ENCODE measurements at regions not wholly inside any gene's neighbourhood (a gene's known extent, or its start where the extent isn't known, plus 50 kb on each side); places are given as distances from the start of the nearest gene placed in this dataset.

DNA sequence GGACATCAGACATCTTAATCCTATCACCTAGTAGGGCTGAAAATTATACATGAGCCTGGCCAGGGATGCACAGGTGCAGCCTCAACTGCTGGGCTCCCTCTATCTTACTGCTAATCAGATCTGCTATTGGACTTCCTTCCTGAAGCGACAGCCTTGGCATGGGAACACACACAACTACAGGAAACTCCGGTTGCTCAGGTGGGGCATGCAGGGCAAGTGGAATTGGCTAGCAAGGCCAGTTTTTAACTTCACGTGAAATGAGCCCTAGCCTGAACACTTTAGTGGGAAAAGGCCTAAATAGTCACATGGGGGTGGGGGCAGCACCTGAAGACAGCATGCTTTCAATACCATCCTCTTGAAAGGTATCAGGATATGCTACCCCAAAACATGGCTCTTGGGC is 147.9 kb upstream of the NCKAP5 start:
- DNase-seq (ENCODE audit: low read depth) = no peak
- H3K4me3 ChIP-seq (ENCODE audit: low read depth, low read length) = no peak overlapping the region
- TF ChIP-seq, protein P1, sequence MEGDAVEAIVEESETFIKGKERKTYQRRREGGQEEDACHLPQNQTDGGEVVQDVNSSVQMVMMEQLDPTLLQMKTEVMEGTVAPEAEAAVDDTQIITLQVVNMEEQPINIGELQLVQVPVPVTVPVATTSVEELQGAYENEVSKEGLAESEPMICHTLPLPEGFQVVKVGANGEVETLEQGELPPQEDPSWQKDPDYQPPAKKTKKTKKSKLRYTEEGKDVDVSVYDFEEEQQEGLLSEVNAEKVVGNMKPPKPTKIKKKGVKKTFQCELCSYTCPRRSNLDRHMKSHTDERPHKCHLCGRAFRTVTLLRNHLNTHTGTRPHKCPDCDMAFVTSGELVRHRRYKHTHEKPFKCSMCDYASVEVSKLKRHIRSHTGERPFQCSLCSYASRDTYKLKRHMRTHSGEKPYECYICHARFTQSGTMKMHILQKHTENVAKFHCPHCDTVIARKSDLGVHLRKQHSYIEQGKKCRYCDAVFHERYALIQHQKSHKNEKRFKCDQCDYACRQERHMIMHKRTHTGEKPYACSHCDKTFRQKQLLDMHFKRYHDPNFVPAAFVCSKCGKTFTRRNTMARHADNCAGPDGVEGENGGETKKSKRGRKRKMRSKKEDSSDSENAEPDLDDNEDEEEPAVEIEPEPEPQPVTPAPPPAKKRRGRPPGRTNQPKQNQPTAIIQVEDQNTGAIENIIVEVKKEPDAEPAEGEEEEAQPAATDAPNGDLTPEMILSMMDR (IDR thresholded peaks at IDR 0.05; ENCODE audit: insufficient read depth, low read length, poor library complexity, severe bottlenecking) = no peak
- H3K27me3 ChIP-seq (ENCODE audit: control insufficient read depth, insufficient read depth, low read length) = no peaks in the 10 kb centered on the region
- no peaks in the 10 kb centered on the region for H3K36me3 ChIP-seq (ENCODE audit: control insufficient read depth, insufficient read depth, low read length)

DNA sequence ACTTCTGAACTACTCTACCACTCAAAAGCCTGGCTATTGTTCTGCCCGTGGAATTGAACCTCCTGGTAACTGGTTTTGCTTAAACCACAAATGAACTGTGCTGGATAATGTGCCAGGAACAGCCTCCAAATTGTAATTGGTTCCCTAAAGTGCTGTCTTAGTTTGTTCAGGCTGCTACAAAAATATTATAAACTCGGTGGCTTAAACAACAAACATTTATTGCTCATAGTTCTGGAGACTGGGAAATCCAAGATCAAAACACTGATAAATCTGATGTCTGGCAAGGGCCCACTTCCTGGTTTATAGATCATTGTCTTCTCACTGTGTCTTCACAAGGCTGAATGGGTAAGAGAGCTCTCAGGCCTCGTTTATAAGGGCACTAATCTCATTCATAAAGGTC is 149.2 kb upstream of the NCKAP5 start:
- TF ChIP-seq, protein P1 (IDR thresholded peaks at IDR 0.05; ENCODE audit: insufficient read depth, low read length, poor library complexity, severe bottlenecking) = no peak
- Histone ChIP-seq H3K4me3 (ENCODE audit: low read depth, low read length) (no peak overlapping the region), H3K36me3 (ENCODE audit: control insufficient read depth, insufficient read depth, low read length) (no peaks in the 10 kb centered on the region), H3K27me3 (ENCODE audit: control insufficient read depth, insufficient read depth, low read length) (no peaks in the 10 kb centered on the region)
- no peak for DNase-seq (ENCODE audit: low read depth)

DNA sequence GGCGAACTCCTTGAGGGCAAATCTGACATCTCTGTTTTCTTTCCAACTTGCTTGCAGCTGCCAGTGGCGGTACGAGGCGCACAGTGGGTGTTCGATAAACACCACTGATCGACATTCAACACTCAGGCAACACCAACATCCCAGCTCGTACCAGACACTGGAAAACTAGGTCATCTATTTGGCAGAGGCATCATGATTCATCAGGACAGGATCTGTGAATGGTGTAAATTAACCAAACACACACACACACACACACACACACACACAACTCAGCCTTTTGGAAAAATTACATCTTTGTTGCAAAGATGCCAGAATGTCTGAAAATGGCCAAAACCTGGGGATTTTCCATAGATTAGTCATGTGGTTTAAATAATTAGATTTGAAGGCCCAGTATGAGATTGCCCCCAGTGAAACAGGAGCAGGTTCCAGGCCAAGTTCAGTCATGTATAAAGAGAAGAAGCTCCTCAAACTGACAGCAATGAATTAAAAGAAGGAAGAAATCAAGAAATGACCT is 150.5 kb upstream of the NCKAP5 start:
- peak; percentile 26 for DNase-seq (ENCODE audit: low read depth)
- H3K27me3 ChIP-seq (ENCODE audit: control insufficient read depth, insufficient read depth, low read length) = no peaks in the 10 kb centered on the region
- H3K4me3 ChIP-seq (ENCODE audit: low read depth, low read length) = no peak overlapping the region
- TF ChIP-seq, protein P1 (IDR thresholded peaks at IDR 0.05; ENCODE audit: insufficient read depth, low read length, poor library complexity, severe bottlenecking) = no peak
- no peaks in the 10 kb centered on the region for H3K36me3 ChIP-seq (ENCODE audit: control insufficient read depth, insufficient read depth, low read length)

DNA sequence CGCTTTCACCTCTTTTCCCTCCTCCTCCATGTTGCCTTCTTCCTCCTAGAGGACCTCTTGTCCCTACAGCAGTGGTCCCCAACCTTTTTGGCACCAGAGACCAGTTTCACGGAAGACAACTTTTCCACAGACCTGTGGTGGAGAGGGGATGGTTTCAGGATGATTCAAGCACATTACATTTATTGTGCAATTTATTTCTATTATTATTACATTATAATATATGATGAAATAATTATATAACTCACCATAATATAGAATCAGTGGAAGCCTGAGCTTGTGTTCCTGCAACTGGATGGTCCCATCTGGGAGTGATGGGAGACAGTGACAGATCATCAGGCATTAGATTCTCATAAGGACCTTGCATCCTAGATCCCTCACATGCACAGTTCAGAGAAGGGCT is 152.2 kb upstream of the NCKAP5 start:
- H3K36me3 ChIP-seq (ENCODE audit: control insufficient read depth, insufficient read depth, low read length) = no peaks in the 10 kb centered on the region
- no peak overlapping the region for H3K4me3 ChIP-seq (ENCODE audit: low read depth, low read length)
- H3K27me3 ChIP-seq (ENCODE audit: control insufficient read depth, insufficient read depth, low read length) = no peaks in the 10 kb centered on the region
- TF ChIP-seq, protein P1 (IDR thresholded peaks at IDR 0.05; ENCODE audit: insufficient read depth, low read length, poor library complexity, severe bottlenecking) = no peak
- DNase-seq (ENCODE audit: low read depth) = no peak

DNA sequence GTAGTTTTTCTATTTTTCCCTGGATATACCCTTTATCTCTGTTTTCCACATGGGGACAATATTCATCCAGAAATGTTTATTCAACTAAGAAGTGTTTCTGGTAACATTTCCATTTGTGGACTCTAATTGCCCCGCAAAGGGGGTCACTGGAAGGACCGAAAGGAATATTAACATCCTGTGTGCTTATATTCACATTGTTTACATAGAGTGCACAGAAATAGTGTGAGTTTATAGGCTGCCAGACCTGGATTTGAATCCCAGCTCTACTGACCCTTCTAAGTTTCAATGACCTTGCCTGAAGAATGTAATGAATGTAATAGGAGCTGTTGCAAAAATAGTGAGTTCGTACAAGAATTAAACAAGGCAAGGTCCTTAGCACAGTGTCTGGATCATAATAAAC is 152.9 kb upstream of the NCKAP5 start:
- no peak overlapping the region for H3K4me3 ChIP-seq (ENCODE audit: low read depth, low read length)
- H3K27me3 ChIP-seq (ENCODE audit: control insufficient read depth, insufficient read depth, low read length) = no peaks in the 10 kb centered on the region
- H3K36me3 ChIP-seq (ENCODE audit: control insufficient read depth, insufficient read depth, low read length) = no peaks in the 10 kb centered on the region
- DNase-seq (ENCODE audit: low read depth) = no peak
- TF ChIP-seq, protein P1 (IDR thresholded peaks at IDR 0.05; ENCODE audit: insufficient read depth, low read length, poor library complexity, severe bottlenecking) = no peak

DNA sequence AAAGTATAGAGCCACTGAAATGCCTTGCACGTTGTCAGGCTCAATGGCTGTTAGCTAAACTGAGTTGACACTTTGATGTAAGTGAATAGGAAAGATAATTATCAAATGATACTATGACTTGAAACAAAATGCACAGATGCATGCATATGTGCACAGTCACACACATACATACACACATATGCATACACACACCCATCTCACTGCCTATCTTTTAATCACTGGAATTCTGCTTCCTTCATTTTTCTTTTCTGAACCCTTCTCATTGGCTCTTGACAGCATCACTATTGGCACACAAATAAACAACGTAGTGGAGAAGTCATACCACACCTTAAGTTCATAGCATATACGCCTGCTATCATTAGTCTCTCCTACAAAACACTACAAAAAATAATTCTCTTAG is 154.9 kb upstream of the NCKAP5 start:
- TF ChIP-seq, protein P1 (IDR thresholded peaks at IDR 0.05; ENCODE audit: insufficient read depth, low read length, poor library complexity, severe bottlenecking) = no peak
- no peaks in the 10 kb centered on the region for H3K36me3 ChIP-seq (ENCODE audit: control insufficient read depth, insufficient read depth, low read length)
- no peak for DNase-seq (ENCODE audit: low read depth)
- no peak overlapping the region for H3K4me3 ChIP-seq (ENCODE audit: low read depth, low read length)
- H3K27me3 ChIP-seq (ENCODE audit: control insufficient read depth, insufficient read depth, low read length) = no peaks in the 10 kb centered on the region

Measured in kidney epithelial cell (primary cell).